IMR-90 (cell line): ENCODE measurements at regions not wholly inside any gene's neighbourhood (a gene's known extent, or its start where the extent isn't known, plus 50 kb on each side); places are given as distances from the start of the nearest gene placed in this dataset.

Source experiments
- ATAC-seq: fragments of 200-7000 bp; cut with Tn5 transposase; 2 replicates; pipeline ENCODE4 v1.9.1; 2020; ENCODE audit warnings: low read depth, mild to moderate bottlenecking, moderate library complexity
- BruUV-seq: library from RNA; stranded (reverse); fragments of 400-500 nt; replicated peaks from 2 replicates; lab custom pipeline; 2021; lab: Mats Ljungman, UMichigan
- CTCF ChIA-PET: fragments of 300-600 bp; formaldehyde crosslinking; extraction: SDS; loops from one replicate; lab custom pipeline; 2021; ENCODE audit warnings: antibody characterized with exemption; lab: Yijun Ruan, JAX
- POLR2A ChIA-PET: fragments of 300-600 bp; sonication (Branson Sonifier 250); formaldehyde crosslinking; loops from one replicate; lab custom pipeline; 2022; ENCODE audit warnings: antibody characterized with exemption; ENCODE audit not compliant: unreplicated experiment; lab: Charles Lee
- DNase-seq: peaks from one replicate; pipeline ENCODE4 v3.0.0; 2013
- H2AFZ ChIP-seq: replicated peaks from 2 replicates; pipeline ENCODE3; 2013; ENCODE audit warnings: low read length, mild to moderate bottlenecking; ENCODE audit not compliant: poor library complexity
- H2AK5ac ChIP-seq: 2 replicates; pipeline ENCODE4 v1.6.1; 2013; ENCODE audit warnings: low read depth, low read length, inconsistent platforms
- H2AK9ac ChIP-seq: replicated peaks from 2 replicates; pipeline ENCODE3; 2013; ENCODE audit warnings: mild to moderate bottlenecking, low read depth, low read length, moderate library complexity; ENCODE audit not compliant: poor library complexity
- H2BK120ac ChIP-seq: 2 replicates; pipeline ENCODE4 v1.6.1; 2013; ENCODE audit warnings: low read depth, low read length, inconsistent platforms
- H2BK15ac ChIP-seq: 3 replicates; pipeline ENCODE4 v1.6.1; 2013; ENCODE audit warnings: low read depth, low read length, inconsistent platforms
- H2BK20ac ChIP-seq: 2 replicates; pipeline ENCODE4 v1.6.1; 2013; ENCODE audit warnings: low read depth, mild to moderate bottlenecking, inconsistent platforms, low read length, moderate library complexity
- H2BK5ac ChIP-seq: 2 replicates; pipeline ENCODE4 v1.6.1; 2013; ENCODE audit warnings: mild to moderate bottlenecking, low read depth, low read length, inconsistent platforms; ENCODE audit not compliant: poor library complexity, severe bottlenecking
- H3K14ac ChIP-seq: replicated peaks from 2 replicates; pipeline ENCODE4 v1.6.1; 2013; ENCODE audit warnings: low read depth, low read length, inconsistent platforms
- H3K18ac ChIP-seq: 2 replicates; pipeline ENCODE4 v1.6.1; 2013; ENCODE audit warnings: low read depth, low read length, control low read depth
- H3K23ac ChIP-seq: 2 replicates; pipeline ENCODE4 v1.6.1; 2013; ENCODE audit warnings: low read depth, low read length, inconsistent platforms
- H3K27ac ChIP-seq: 2 replicates; pipeline ENCODE4 v1.5.1; 2013; ENCODE audit warnings: mild to moderate bottlenecking, control low read depth, low read length; ENCODE audit not compliant: insufficient read depth
- H3K27me3 ChIP-seq: 2 replicates; pipeline ENCODE4 v1.6.1; 2013; ENCODE audit warnings: low read length; ENCODE audit not compliant: control insufficient read depth, insufficient read depth
- H3K36me3 ChIP-seq: 2 replicates; pipeline ENCODE4 v1.6.1; 2013; ENCODE audit warnings: low read length, mixed read lengths; ENCODE audit not compliant: control insufficient read depth, insufficient read depth
- H3K4ac ChIP-seq: 2 replicates; pipeline ENCODE4 v1.6.1; 2013; ENCODE audit warnings: low read depth, low read length, inconsistent platforms
- H3K4me1 ChIP-seq: 2 replicates; pipeline ENCODE4 v1.6.1; 2013; ENCODE audit warnings: low read length, mixed read lengths; ENCODE audit not compliant: control insufficient read depth, insufficient read depth
- H3K4me2 ChIP-seq: 2 replicates; pipeline ENCODE4 v1.6.1; 2013; ENCODE audit warnings: low read depth, mild to moderate bottlenecking, control low read depth, low read length, moderate library complexity
- H3K4me3 ChIP-seq: 2 replicates; pipeline ENCODE4 v1.5.1; 2013; ENCODE audit warnings: low read depth, mild to moderate bottlenecking, control low read depth, low read length, moderate library complexity; ENCODE audit not compliant: insufficient read depth
- H3K56ac ChIP-seq: 2 replicates; pipeline ENCODE4 v1.6.1; 2013; ENCODE audit warnings: low read length, inconsistent platforms; ENCODE audit not compliant: insufficient read depth; ENCODE audit errors: extremely low read depth
- H3K79me1 ChIP-seq, 2 experiments: 2 replicates each; pipeline ENCODE4 v1.6.1; 2013; ENCODE audit warnings: low read length in 2 of 2, inconsistent platforms in 1 of 2, low read depth in 1 of 2
- H3K9ac ChIP-seq: 2 replicates; pipeline ENCODE4 v1.6.1; 2013; ENCODE audit warnings: low read depth, low read length, control low read depth
- H3K9me1 ChIP-seq: 2 replicates; pipeline ENCODE4 v1.6.1; 2013; ENCODE audit warnings: low read length, inconsistent platforms; ENCODE audit not compliant: insufficient read depth
- H3K9me3 ChIP-seq: 2 replicates; pipeline ENCODE4 v1.6.1; 2013; ENCODE audit warnings: low read length; ENCODE audit not compliant: control insufficient read depth, insufficient read depth
- H4K20me1 ChIP-seq: 2 replicates; pipeline ENCODE4 v1.6.1; 2013; ENCODE audit warnings: low read length, inconsistent platforms; ENCODE audit not compliant: insufficient read depth
- H4K5ac ChIP-seq: 2 replicates; pipeline ENCODE4 v1.6.1; 2013; ENCODE audit warnings: mild to moderate bottlenecking, low read depth, low read length, control low read depth
- H4K8ac ChIP-seq, 2 experiments: 2 replicates each; pipeline ENCODE4 v1.6.1; 2013; ENCODE audit warnings: low read depth in 2 of 2, low read length in 2 of 2, control low read depth in 1 of 2, inconsistent platforms in 1 of 2
- H4K91ac ChIP-seq: 2 replicates; pipeline ENCODE4 v1.6.1; 2013; ENCODE audit warnings: low read depth, low read length, inconsistent platforms; ENCODE audit not compliant: insufficient read depth
- BHLHE40 ChIP-seq: fragments of 150-350 bp; IDR thresholded peaks from 2 replicates; pipeline ENCODE4 v1.6.1; 2016; ENCODE audit warnings: mild to moderate bottlenecking, low read depth, low read length
- CEBPB ChIP-seq: IDR thresholded peaks from 2 replicates; pipeline ENCODE4 v1.6.1; 2012; ENCODE audit warnings: low read depth, low read length, improper control_type of control experiment
- CHD1 ChIP-seq: IDR thresholded peaks from 2 replicates; pipeline ENCODE4 v1.6.1; 2012; ENCODE audit warnings: low read depth, low read length, improper control_type of control experiment
- CTCF ChIP-seq: conservative IDR thresholded peaks from 2 replicates; pipeline ENCODE4 v1.5.1; 2012; ENCODE audit warnings: mild to moderate bottlenecking, low read depth, low read length, improper control_type of control experiment
- ELK1 ChIP-seq: fragments of 150-350 bp; IDR thresholded peaks from 2 replicates; pipeline ENCODE4 v1.6.1; 2016; ENCODE audit warnings: low read depth, mild to moderate bottlenecking, low read length, moderate library complexity, borderline replicate concordance
- FOS ChIP-seq: fragments of 150-350 bp; IDR thresholded peaks from 2 replicates; pipeline ENCODE4 v1.6.1; 2016; ENCODE audit warnings: low read depth, low read length
- MAFK ChIP-seq: IDR thresholded peaks from 2 replicates; pipeline ENCODE4 v1.6.1; 2012; ENCODE audit warnings: low read depth, low read length, improper control_type of control experiment
- MAZ ChIP-seq: IDR thresholded peaks from 2 replicates; pipeline ENCODE4 v1.6.1; 2012; ENCODE audit warnings: low read depth, mild to moderate bottlenecking, low read length, improper control_type of control experiment, moderate library complexity, borderline replicate concordance
- MXI1 ChIP-seq: IDR thresholded peaks from 2 replicates; pipeline ENCODE4 v1.6.1; 2012; ENCODE audit warnings: low read depth, mild to moderate bottlenecking, low read length, moderate library complexity, borderline replicate concordance
- NFE2L2 ChIP-seq: fragments of 150-350 bp; IDR thresholded peaks from 2 replicates; pipeline ENCODE4 v1.6.1; 2016; ENCODE audit warnings: low read depth, mild to moderate bottlenecking, low read length
- POLR2A ChIP-seq: IDR thresholded peaks from 2 replicates; pipeline ENCODE4 v1.6.1; 2012; ENCODE audit warnings: mild to moderate bottlenecking, low read depth, low read length
- RAD21 ChIP-seq: IDR thresholded peaks from 2 replicates; pipeline ENCODE4 v1.6.1; 2012; ENCODE audit warnings: low read length, improper control_type of control experiment
- RCOR1 ChIP-seq: IDR thresholded peaks from 2 replicates; pipeline ENCODE4 v1.6.1; 2012; ENCODE audit warnings: mild to moderate bottlenecking, low read length, improper control_type of control experiment; ENCODE audit not compliant: insufficient replicate concordance
- RFX5 ChIP-seq: IDR thresholded peaks from 2 replicates; pipeline ENCODE4 v1.8.0; 2012; ENCODE audit warnings: low read depth, mild to moderate bottlenecking, low read length, moderate library complexity
- SMC3 ChIP-seq: fragments of 150-350 bp; IDR thresholded peaks from 2 replicates; pipeline ENCODE4 v1.6.1; 2016; ENCODE audit warnings: low read depth, mild to moderate bottlenecking, antibody characterized with exemption, low read length, moderate library complexity
- USF2 ChIP-seq: fragments of 150-350 bp; IDR thresholded peaks from 2 replicates; pipeline ENCODE4 v1.6.1; 2017; ENCODE audit warnings: mild to moderate bottlenecking, antibody characterized with exemption, low read length, low read depth
- WGBS, 2 experiments: methylation state at CpG; one replicate each; pipeline versions ENCODE4 v1.1.5 to v1.1.7; 2013; ENCODE audit warnings: missing lambda C conversion rate in 2 of 2; ENCODE audit not compliant: insufficient read length in 1 of 2; ENCODE audit errors: extremely low coverage in 2 of 2; 5-methylcytosine and 5-hydroxymethylcytosine counted together
- dilution Hi-C: fragments of 300-500 bp; cut with HindIII; formaldehyde crosslinking; loops from one replicate; pipeline ENCODE4 v1.14.3; 2018; ENCODE audit warnings: low sequenced_read_pairs; ENCODE audit not compliant: unreplicated experiment
- in situ Hi-C: fragments of 300-500 bp; cut with MboI; formaldehyde crosslinking; loops from 3 replicates; pipeline ENCODE4 v1.14.3; 2019; ENCODE audit warnings: low sequenced_read_pairs, inconsistent platforms, mixed read lengths
- intact Hi-C: fragments of 100-400 bp; cut with micrococcal nuclease; formaldehyde crosslinking; loops from 2 replicates; pipeline ENCODE4 v1.10.0; 2022

GRCh38 chr21:17231771-17232170, 281.1 kb upstream of the CXADR start:
- no peak overlapping the region for H3K4me2 ChIP-seq
- in situ Hi-C loops = no loop called here
- dilution Hi-C loops = no loop called here
- no peak overlapping the region for H3K23ac ChIP-seq
- no peak overlapping the region for H3K14ac ChIP-seq
- H3K27me3 ChIP-seq = no peaks in the 10 kb centered on the region
- ChIA-PET POLR2A (no interaction called here), CTCF (no interaction called here)
- H3K9ac ChIP-seq = no peak overlapping the region
- H2AK9ac ChIP-seq = no peak overlapping the region
- H4K91ac ChIP-seq = no peak overlapping the region
- H3K4ac ChIP-seq = no peak overlapping the region
- H3K9me1 ChIP-seq = no peaks in the 10 kb centered on the region
- H3K27ac ChIP-seq = no peak overlapping the region
- DNase-seq = no peak
- no TSS peak for BruUV-seq
- no peak overlapping the region for H2BK15ac ChIP-seq
- no peak overlapping the region for H2BK120ac ChIP-seq
- no peak overlapping the region for H2AFZ ChIP-seq
- intact Hi-C loops = no loop called here
- WGBS, 2 experiments = no CpG with 5 or more reads among the region's 3 CpGs
- no peak for ATAC-seq
- H3K79me1 ChIP-seq = no peaks in the 10 kb centered on the region
- H2BK5ac ChIP-seq = no peak overlapping the region
- no peak overlapping the region for H3K56ac ChIP-seq
- H3K9me3 ChIP-seq = no peaks in the 10 kb centered on the region; the same call in 1 of the 2 replicates
- TF ChIP-seq RAD21 = no peak
- TF ChIP-seq MAFK = no peak
- no peak for TF ChIP-seq FOS
- no peak for TF ChIP-seq CTCF
- TF ChIP-seq RFX5 = no peak
- TF ChIP-seq RCOR1 = no peak
- TF ChIP-seq POLR2A = no peak
- TF ChIP-seq ELK1 = no peak
- no peak for TF ChIP-seq SMC3
- no peak for TF ChIP-seq NFE2L2
- no peak for TF ChIP-seq CEBPB
- TF ChIP-seq MXI1 = no peak
- no peak for TF ChIP-seq CHD1
- no peak for TF ChIP-seq BHLHE40
- TF ChIP-seq MAZ = no peak
- no peak for TF ChIP-seq USF2
- H3K4me3 ChIP-seq = no peak overlapping the region
- H4K8ac ChIP-seq = no peak overlapping the region
- no peak overlapping the region for H3K18ac ChIP-seq
- H3K36me3 ChIP-seq = no peaks in the 10 kb centered on the region
- H3K4me1 ChIP-seq = no peaks in the 10 kb centered on the region
- H2AK5ac ChIP-seq = no peak overlapping the region
- no peak overlapping the region for H2BK20ac ChIP-seq
- no peaks in the 10 kb centered on the region for H4K20me1 ChIP-seq
- no peak overlapping the region for H4K5ac ChIP-seq
